Esophagus squamous epithelium (tissue), 4 donors: ENCODE measurements at regions not wholly inside any gene's neighbourhood (a gene's known extent, or its start where the extent isn't known, plus 50 kb on each side); places are given as distances from the start of the nearest gene placed in this dataset.

ENCODE experiments used
- POLR2A ChIP-seq, 4 donors: fragments of 450-650 bp; IDR thresholded peaks; one replicate each; pipeline ENCODE4 v1.6.1; 2017; ENCODE audit warnings: antibody characterized with exemption in 4 of 4, mild to moderate bottlenecking in 4 of 4, moderate library complexity in 3 of 4
- TF ChIP-seq, protein P1 (sequence below), 6 experiments: fragments of 450-650 bp in 4 of 6; fragments of 200-600 bp in 2 of 6; sonication (generic) in 2 of 6; IDR thresholded peaks; one replicate each; pipeline ENCODE4 v1.5.1; 2016 to 2019; ENCODE audit warnings: antibody characterized with exemption in 6 of 6, mild to moderate bottlenecking in 4 of 6, moderate library complexity in 4 of 6

DNA sequence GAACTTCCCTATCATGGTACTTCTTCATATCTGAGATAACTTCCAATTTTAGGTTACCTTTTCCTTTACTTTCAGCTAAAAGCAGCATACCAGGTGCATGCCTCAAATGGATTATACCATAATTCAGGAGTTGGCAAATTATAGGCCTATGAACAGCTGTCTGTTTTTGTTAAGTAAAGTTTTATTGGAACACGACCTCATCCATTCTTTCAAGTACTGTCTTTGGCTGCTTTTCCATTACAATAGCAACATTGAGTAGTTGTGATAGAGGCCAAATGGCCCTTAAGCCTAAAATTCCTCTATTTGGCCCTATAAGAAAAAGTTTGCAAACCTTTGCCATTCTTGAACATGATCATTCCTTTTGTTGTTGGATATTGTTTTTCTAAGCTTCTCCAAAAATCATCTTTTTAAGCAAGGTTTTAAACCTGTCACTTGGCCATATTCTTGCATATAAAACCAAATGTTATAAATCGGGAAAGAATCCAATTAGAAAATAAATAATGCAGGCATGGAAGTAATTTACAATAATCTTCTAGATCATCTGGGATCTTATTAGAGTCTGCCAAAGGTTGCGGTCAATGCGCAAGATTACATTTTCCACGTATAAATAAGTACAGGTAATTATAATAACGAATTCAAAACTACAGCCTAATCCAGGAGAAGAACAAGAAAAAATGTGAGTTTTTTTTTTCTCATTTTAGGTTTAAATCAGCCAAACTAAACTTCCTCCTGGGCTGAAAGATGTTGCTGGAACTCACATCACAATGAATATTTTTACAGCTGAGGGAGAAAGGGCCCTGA is 226.5 kb upstream of the ANKRD55 start:
- TF ChIP-seq, protein P1, sequence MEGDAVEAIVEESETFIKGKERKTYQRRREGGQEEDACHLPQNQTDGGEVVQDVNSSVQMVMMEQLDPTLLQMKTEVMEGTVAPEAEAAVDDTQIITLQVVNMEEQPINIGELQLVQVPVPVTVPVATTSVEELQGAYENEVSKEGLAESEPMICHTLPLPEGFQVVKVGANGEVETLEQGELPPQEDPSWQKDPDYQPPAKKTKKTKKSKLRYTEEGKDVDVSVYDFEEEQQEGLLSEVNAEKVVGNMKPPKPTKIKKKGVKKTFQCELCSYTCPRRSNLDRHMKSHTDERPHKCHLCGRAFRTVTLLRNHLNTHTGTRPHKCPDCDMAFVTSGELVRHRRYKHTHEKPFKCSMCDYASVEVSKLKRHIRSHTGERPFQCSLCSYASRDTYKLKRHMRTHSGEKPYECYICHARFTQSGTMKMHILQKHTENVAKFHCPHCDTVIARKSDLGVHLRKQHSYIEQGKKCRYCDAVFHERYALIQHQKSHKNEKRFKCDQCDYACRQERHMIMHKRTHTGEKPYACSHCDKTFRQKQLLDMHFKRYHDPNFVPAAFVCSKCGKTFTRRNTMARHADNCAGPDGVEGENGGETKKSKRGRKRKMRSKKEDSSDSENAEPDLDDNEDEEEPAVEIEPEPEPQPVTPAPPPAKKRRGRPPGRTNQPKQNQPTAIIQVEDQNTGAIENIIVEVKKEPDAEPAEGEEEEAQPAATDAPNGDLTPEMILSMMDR (IDR thresholded peaks at IDR 0.05): no peak
- TF ChIP-seq POLR2A (IDR thresholded peaks at IDR 0.05): no peak
